ENCODE measurements at regions not wholly inside any gene's neighbourhood (a gene's known extent, or its start where the extent isn't known, plus 50 kb on each side); places are given as distances from the start of the nearest gene placed in this dataset.

DNA sequence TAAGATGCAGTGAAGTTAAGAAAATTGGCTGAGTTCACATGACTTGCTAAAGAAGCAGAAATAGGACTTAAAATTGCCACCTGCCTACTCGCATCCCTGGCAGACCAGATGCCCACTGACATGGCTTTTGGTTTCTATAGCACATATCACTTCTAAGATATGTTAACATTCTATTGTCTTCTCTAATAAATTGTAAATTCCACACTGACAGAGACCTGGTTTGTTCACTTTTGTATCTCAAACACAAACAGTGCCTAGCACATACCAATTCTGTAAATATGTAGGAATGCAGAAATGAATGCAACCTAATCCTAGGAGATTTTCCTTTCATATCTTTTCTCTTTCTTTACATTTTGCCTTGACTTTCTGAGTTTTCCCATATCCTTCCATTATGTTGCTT lies 1047.6 kb downstream of the AACS start:
- TF ChIP-seq, protein P1, sequence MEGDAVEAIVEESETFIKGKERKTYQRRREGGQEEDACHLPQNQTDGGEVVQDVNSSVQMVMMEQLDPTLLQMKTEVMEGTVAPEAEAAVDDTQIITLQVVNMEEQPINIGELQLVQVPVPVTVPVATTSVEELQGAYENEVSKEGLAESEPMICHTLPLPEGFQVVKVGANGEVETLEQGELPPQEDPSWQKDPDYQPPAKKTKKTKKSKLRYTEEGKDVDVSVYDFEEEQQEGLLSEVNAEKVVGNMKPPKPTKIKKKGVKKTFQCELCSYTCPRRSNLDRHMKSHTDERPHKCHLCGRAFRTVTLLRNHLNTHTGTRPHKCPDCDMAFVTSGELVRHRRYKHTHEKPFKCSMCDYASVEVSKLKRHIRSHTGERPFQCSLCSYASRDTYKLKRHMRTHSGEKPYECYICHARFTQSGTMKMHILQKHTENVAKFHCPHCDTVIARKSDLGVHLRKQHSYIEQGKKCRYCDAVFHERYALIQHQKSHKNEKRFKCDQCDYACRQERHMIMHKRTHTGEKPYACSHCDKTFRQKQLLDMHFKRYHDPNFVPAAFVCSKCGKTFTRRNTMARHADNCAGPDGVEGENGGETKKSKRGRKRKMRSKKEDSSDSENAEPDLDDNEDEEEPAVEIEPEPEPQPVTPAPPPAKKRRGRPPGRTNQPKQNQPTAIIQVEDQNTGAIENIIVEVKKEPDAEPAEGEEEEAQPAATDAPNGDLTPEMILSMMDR (IDR thresholded peaks at IDR 0.05): no peak
- TF ChIP-seq ZFX (IDR thresholded peaks at IDR 0.05; ENCODE audit: borderline replicate concordance): no peak
